Neuron (in vitro differentiated cells): ENCODE measurements at regions not wholly inside any gene's neighbourhood (a gene's known extent, or its start where the extent isn't known, plus 50 kb on each side); places are given as distances from the start of the nearest gene placed in this dataset.

Experiments used
- H2AFZ ChIP-seq: one replicate; pipeline ENCODE4 v1.6.1; 2013; ENCODE audit warnings: low read depth, mild to moderate bottlenecking, inconsistent platforms, low read length, moderate library complexity
- H3K27me3 ChIP-seq: one replicate; pipeline ENCODE4 v1.6.1; 2013; ENCODE audit warnings: low read length; ENCODE audit not compliant: insufficient read depth
- H3K36me3 ChIP-seq: one replicate; pipeline ENCODE4 v1.6.1; 2013; ENCODE audit warnings: low read length; ENCODE audit not compliant: insufficient read depth
- H3K4me1 ChIP-seq: one replicate; pipeline ENCODE4 v1.6.1; 2013; ENCODE audit warnings: low read length; ENCODE audit not compliant: insufficient read depth
- H3K4me3 ChIP-seq: 2 replicates; pipeline ENCODE4 v1.5.1; 2013; ENCODE audit warnings: mild to moderate bottlenecking, low read length, moderate library complexity
- H3K9me3 ChIP-seq: one replicate; pipeline ENCODE4 v1.6.1; 2013; ENCODE audit warnings: low read length

DNA sequence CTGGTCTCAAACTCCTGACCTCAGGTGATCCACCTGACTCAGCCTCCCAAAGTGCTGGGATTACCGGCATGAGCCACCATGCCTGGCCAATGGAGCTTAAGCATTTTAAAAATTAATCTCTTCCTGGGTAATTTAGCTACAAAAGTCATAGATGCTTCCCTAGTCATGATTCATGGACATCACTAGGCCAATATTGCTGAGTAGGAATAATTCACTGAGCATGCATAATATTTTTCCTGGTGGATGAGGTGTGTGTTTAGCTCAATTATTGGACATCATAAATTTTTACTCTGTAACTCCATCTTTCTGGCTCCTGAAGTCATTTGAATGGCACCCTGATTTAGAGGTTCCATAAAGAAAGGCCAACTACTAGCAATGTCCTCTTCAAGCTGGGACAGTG lies 512.9 kb upstream of the AGTR1 start:
- H3K4me1 ChIP-seq = peaks cover under 1% of the 10 kb centered on the region
- no peak overlapping the region for H2AFZ ChIP-seq
- H3K36me3 ChIP-seq = no peaks in the 10 kb centered on the region
- no peak overlapping the region for H3K4me3 ChIP-seq
- H3K9me3 ChIP-seq = no peaks in the 10 kb centered on the region
- no peaks in the 10 kb centered on the region for H3K27me3 ChIP-seq

DNA sequence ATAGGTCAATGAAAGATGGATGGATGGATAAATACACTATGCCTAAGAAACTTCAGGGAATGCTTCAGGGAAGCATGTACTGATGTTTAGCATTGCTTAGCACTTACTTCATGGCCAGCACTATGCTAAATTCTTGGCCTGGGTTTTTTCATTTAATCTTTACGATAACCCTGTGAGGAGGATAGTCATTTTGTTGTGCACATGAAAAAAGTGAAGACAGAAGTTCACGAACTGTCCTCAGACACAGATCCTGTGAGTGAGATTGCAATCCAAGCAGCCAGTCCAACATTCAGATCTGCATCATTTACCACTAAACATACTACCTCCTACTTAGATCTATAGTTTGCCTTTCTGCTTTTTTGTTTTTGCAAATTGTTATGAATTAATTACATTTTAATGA lies 510.8 kb upstream of the AGTR1 start:
- Histone ChIP-seq H3K9me3 (no peaks in the 10 kb centered on the region), H2AFZ (no peak overlapping the region), H3K4me1 (peaks cover 18% of the 10 kb centered on the region), H3K36me3 (no peaks in the 10 kb centered on the region), H3K4me3 (no peak overlapping the region), H3K27me3 (no peaks in the 10 kb centered on the region)

DNA sequence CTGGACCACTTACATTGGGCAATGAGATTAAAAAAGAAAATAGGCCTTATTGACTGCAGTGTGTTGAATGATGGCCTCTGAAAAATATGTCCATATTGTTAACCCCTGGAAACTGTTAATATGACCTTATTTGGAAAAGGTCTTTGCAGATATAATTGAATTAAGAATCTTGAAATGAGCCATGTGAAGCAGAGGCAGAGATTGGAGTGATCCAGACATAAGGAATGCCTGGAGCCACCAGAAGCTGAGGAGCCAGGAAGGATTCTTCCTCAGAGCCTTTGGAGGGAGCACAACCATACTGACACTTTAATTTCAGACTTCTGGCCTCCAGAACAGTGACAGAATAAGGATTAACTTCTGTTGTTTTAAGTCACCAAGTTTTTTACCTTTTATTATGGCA lies 510.4 kb upstream of the AGTR1 start:
- H3K4me3 ChIP-seq = no peak overlapping the region
- H3K36me3 ChIP-seq = no peaks in the 10 kb centered on the region
- peaks cover 21% of the 10 kb centered on the region for H3K4me1 ChIP-seq
- no peak overlapping the region for H2AFZ ChIP-seq
- H3K9me3 ChIP-seq = no peaks in the 10 kb centered on the region
- H3K27me3 ChIP-seq = no peaks in the 10 kb centered on the region

DNA sequence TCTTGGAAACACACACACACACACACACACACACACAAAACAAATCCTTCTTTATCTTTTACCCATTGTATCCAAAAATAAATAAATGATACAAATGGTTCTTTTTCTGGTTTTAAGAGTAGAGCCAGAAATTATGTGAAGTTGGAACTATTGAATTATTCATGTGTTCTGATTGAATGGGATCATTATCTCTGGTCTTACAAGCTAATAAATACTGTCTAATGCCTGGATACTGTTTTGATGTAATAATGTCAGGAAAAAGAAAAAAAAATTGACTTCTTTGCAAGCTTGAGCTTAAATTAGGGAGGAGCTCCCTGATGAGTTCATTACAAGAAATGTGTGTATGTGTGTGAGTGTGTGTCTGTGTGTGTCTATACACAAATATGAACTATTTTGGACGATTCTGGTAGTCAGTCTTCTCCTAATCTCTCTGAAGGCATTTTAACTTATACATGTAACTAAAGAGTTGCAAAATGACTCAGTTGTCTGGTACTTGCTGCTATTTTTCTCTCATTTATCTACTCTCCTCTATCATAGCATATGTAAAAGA lies 507.2 kb upstream of the AGTR1 start:
- no peaks in the 10 kb centered on the region for H3K36me3 ChIP-seq
- peaks cover 21% of the 10 kb centered on the region for H3K4me1 ChIP-seq
- H2AFZ ChIP-seq = no peak overlapping the region
- H3K4me3 ChIP-seq = no peak overlapping the region
- H3K27me3 ChIP-seq = no peaks in the 10 kb centered on the region
- H3K9me3 ChIP-seq = no peaks in the 10 kb centered on the region

DNA sequence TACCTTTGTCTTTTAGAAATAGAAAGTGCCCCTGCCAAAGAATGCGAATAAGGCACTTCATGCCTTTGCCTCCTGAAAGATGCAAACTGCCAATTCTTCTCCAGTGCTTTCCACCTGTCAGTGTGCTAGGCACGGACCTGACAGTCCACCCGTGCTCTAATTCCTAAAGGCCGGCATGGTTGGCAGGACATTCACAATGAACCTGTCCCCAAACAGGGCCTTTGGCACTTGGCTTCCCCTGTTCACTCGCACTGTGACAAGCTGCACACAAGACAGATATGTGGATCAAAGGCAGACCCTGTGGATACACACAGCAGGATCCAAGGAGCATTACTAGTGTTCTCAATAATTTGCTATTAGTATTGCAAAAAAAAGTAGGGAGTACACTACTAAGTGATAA lies 505.7 kb upstream of the AGTR1 start:
- Histone ChIP-seq H3K4me1 (peaks cover 21% of the 10 kb centered on the region), H2AFZ (no peak overlapping the region), H3K4me3 (no peak overlapping the region), H3K9me3 (no peaks in the 10 kb centered on the region), H3K27me3 (no peaks in the 10 kb centered on the region), H3K36me3 (no peaks in the 10 kb centered on the region)

DNA sequence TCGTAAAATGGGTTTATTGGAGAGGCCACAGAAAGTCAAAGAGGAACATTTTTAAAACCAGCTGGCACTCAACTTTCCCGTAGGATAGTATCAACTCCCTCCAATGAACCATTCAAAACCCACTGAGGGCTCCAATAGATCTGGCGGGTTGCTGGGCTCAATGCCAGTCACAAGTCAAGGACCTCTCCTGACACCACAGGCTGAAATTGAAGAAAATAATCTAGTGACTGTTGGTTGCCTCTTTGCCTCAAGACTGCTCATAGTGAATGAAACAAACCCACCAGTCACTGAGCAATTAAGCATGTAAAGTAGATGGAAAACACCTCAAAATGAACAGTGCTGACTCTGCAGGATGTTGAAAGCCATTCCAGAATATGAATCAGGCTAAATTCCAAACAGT lies 500.6 kb upstream of the AGTR1 start:
- Histone ChIP-seq H3K4me1 (peaks cover under 1% of the 10 kb centered on the region), H3K27me3 (no peaks in the 10 kb centered on the region), H2AFZ (no peak overlapping the region), H3K4me3 (no peak overlapping the region), H3K9me3 (no peaks in the 10 kb centered on the region), H3K36me3 (no peaks in the 10 kb centered on the region)

DNA sequence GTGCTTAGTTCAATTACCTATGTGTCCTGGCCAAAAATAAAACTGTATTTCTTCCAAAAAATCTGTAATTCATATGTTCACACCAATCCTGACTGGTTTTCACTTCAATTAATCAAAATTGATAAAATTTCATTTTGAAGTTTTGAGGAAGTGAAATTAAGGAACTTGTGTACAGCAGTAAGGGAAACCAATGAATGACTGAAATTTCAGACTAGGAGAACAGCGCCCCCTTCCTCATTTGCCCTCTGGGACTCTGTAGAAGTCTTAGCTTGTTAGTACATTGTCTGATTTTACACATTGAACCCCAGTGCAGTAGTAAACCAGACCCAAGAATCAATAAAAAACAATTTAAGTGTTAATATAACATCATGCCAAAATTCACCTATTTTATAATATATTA lies 495.3 kb upstream of the AGTR1 start:
- Histone ChIP-seq H3K9me3 (no peaks in the 10 kb centered on the region), H3K4me3 (no peak overlapping the region), H3K27me3 (no peaks in the 10 kb centered on the region)

DNA sequence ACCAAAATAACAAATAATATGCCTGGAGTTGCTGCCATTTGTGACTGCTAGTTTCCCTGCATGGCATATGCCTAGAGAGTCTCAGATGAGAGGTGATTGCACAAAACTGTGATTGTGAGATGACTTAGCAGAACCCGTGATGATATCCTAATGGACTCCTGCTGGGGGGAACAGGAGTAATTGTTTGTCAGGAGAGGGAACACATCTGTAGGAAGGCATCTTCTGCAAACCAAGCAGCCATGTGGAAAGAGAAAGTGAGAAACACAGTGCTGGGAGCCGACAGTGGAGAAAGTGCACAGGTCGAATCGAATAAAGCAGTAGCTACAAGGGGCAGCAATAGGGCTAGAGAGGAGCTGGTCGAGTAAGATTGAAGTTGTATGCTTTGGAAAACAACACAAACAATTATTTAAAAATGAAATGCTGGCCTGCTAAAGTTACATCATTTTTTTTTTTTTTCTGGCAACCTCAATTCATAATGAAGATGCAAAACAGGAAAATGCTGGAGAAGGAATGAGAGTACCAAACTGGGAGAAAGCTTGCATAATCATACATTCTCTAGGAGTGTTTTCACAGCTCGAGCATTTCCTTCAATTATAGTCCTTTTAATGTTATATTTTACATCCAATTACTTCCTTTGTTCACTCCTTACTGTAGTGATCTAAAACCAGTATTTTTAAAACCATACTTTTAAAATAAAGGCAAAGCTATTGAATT lies 494.2 kb upstream of the AGTR1 start:
- Histone ChIP-seq H3K4me3 (no peak overlapping the region), H3K9me3 (no peaks in the 10 kb centered on the region), H3K4me1 (peaks cover 7% of the 10 kb centered on the region), H2AFZ (peak overlapping the region; percentile 2), H3K27me3 (no peaks in the 10 kb centered on the region), H3K36me3 (no peaks in the 10 kb centered on the region)

More for the DNA sequence above, 495.3 kb upstream of the AGTR1 start:
- Histone ChIP-seq H3K36me3 (no peaks in the 10 kb centered on the region), H2AFZ (no peak overlapping the region), H3K4me1 (peaks cover 7% of the 10 kb centered on the region)

DNA sequence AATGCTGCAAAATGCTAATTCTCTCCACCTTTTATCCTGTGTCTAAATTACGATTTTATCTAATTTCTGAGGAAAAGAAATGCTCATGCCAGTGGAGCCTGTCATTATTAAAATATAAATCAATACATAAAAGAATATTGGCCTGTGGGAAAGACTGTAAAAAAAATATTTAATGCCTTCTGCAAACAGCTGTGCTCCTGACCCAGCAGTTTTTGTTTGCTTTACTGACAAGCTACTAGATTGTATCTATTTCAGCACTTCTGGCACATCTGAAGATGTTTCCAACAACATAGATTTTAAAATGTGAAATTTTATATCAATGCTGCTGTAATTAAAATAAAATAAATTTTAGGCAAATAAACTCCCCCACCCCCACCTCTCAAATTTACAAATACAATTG lies 493.6 kb upstream of the AGTR1 start:
- peaks cover 7% of the 10 kb centered on the region for H3K4me1 ChIP-seq

DNA sequence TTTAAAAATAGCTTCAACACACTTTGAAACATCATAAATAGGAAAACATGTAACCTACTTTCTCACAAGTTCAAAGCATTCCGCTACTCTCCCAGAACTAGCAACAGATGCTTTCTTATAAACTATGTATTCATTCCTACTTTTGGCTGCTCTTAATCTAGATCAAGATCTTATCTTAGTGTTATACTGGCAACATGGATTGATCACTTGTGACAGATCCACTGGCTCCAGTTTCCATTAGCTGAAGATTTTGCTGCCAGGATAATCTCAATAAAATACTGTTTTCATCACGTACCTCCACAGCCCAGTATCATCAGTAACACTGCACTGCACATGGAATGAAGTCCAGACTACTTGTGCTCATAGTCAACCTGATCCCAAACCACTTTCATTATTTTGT lies 491.7 kb upstream of the AGTR1 start:
- Histone ChIP-seq H3K4me3 (no peak overlapping the region), H3K9me3 (no peaks in the 10 kb centered on the region), H3K36me3 (no peaks in the 10 kb centered on the region), H3K4me1 (peaks cover 7% of the 10 kb centered on the region), H3K27me3 (no peaks in the 10 kb centered on the region), H2AFZ (no peak overlapping the region)

More for the DNA sequence above, 493.6 kb upstream of the AGTR1 start:
- Histone ChIP-seq H3K4me3 (no peak overlapping the region), H3K9me3 (no peaks in the 10 kb centered on the region), H3K27me3 (no peaks in the 10 kb centered on the region), H2AFZ (no peak overlapping the region), H3K36me3 (no peaks in the 10 kb centered on the region)

DNA sequence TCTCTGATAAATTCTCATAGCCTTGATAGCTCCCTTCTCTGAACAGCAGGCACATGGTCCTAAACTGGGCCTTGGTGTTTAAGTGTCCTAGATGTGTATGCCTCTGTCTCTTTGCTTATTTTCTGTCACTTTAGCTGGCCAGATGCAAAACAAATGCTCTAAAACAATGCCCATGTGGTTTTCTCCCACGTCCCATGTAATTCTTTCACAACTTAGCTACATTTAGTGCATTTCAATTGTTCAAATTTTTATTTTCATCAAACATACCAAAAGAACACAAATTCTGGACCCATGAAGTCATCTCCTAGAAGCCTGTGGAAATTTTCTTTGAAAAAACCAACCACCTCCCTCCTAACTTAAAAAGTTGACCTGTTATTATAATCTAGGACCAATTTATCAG lies 491.3 kb upstream of the AGTR1 start:
- Histone ChIP-seq H3K4me3 (no peak overlapping the region), H3K4me1 (peaks cover 7% of the 10 kb centered on the region), H3K36me3 (no peaks in the 10 kb centered on the region), H3K9me3 (no peaks in the 10 kb centered on the region), H2AFZ (no peak overlapping the region), H3K27me3 (no peaks in the 10 kb centered on the region)

DNA sequence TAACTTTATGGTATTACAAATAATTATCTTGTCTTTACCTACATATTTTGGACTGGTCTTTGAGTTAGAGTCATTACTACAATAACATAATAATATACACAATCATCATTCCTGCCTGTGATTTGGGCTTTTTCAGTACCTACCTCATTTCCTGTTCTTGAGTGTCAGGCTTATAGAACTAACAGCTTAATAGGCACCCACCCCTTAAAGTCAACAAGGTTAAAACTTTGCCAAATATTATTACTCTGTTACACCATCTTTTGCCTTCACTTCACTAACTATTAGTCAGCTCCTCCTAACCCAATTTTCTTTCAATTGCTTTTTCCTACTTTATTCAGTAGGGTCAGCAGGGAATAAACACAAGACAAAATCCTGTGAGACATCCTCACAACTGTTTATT lies 488.7 kb upstream of the AGTR1 start:
- Histone ChIP-seq H2AFZ (no peak overlapping the region), H3K36me3 (no peaks in the 10 kb centered on the region), H3K9me3 (no peaks in the 10 kb centered on the region), H3K27me3 (no peaks in the 10 kb centered on the region), H3K4me1 (peaks cover 2% of the 10 kb centered on the region), H3K4me3 (no peak overlapping the region)

DNA sequence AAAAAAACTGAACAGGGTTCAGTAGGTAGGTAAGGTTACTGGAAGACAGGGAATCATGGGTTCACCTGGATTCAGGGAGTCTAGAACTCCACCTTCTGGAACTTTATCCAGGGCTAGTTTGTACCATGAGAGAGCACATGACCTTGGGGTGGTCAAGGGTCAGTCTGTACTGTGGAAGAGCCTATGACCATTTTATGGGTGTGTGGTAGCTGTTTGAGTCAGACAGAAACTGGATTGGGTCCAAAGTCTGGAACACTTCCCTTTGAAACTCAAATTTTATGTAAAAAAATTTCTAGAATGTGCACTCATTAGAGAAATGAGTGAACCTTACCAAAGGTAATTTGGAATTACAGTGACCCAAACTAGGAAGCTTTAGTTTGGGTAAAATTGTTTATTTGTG lies 486.0 kb upstream of the AGTR1 start:
- Histone ChIP-seq H3K36me3 (no peaks in the 10 kb centered on the region), H3K4me3 (no peak overlapping the region), H3K27me3 (no peaks in the 10 kb centered on the region), H3K9me3 (no peaks in the 10 kb centered on the region), H2AFZ (no peak overlapping the region), H3K4me1 (no peaks in the 10 kb centered on the region)

DNA sequence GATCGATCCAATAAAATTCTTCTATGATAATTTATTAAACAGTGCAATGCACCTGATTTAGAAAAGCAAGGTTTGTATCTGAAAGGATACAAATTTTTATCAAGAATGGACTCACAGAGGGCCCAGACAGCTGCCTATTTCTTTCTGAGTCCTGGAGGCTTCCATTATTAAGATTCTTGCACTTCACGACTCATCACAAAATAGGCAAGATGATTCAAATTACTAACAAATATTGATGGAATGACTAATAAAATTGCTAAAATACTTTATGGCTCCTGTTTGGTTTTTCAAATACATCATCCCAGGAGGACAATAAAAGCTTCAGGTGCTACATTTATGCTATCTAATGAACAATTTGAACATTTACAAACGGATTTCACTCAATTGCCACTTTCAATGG lies 483.0 kb upstream of the AGTR1 start:
- H2AFZ ChIP-seq = no peak overlapping the region
- H3K4me3 ChIP-seq = no peak overlapping the region
- no peaks in the 10 kb centered on the region for H3K9me3 ChIP-seq
- no peaks in the 10 kb centered on the region for H3K36me3 ChIP-seq
- H3K27me3 ChIP-seq = no peaks in the 10 kb centered on the region
- no peaks in the 10 kb centered on the region for H3K4me1 ChIP-seq
